Activated CD4-positive, alpha-beta T cell treated with anti-CD3 and anti-CD28 coated beads for 24 hours (primary cell): ENCODE measurements at regions not wholly inside any gene's neighbourhood (a gene's known extent, or its start where the extent isn't known, plus 50 kb on each side); places are given as distances from the start of the nearest gene placed in this dataset.

Experiments
- DNase-seq, 2 donors: peaks; one replicate each; pipeline ENCODE4 v3.0.0-alpha.2; 2020; ENCODE audit warnings: low read depth in 2 of 2

GRCh38 chr2:234640657-234641056 lies 143.8 kb upstream of the ARL4C start:
- no peak for DNase-seq

- no peak for DNase-seq
Measured at GRCh38 chr2:234638966-234639365, 142.1 kb upstream of the ARL4C start.

GRCh38 chr2:234635284-234635683 lies 138.4 kb upstream of the ARL4C start:
- DNase-seq: no peak

- DNase-seq: no peak
Measured at GRCh38 chr2:234633581-234634230, 136.8 kb upstream of the ARL4C start.

- DNase-seq: no peak
Measured at GRCh38 chr2:234632527-234633391, 135.9 kb upstream of the ARL4C start.

- DNase-seq: no peak
Measured at GRCh38 chr2:234631646-234632514, 135.0 kb upstream of the ARL4C start.

- DNase-seq: no peak
Measured at GRCh38 chr2:234630801-234631261, 133.9 kb upstream of the ARL4C start.

GRCh38 chr2:234629596-234629995 lies 132.7 kb upstream of the ARL4C start:
- no peak for DNase-seq

GRCh38 chr2:234628953-234629352 lies 132.1 kb upstream of the ARL4C start:
- no peak for DNase-seq

- no peak for DNase-seq
Measured at GRCh38 chr2:234627308-234627707, 130.4 kb upstream of the ARL4C start.

- DNase-seq: no peak
Measured at GRCh38 chr2:234626566-234627130, 129.8 kb upstream of the ARL4C start.

GRCh38 chr2:234625626-234626250 lies 128.9 kb upstream of the ARL4C start:
- DNase-seq: no peak

GRCh38 chr2:234623521-234623991 lies 126.7 kb upstream of the ARL4C start:
- no peak for DNase-seq

GRCh38 chr2:234621120-234621519 lies 124.2 kb upstream of the ARL4C start:
- no peak for DNase-seq

GRCh38 chr2:234620018-234620417 lies 123.1 kb upstream of the ARL4C start:
- no peak for DNase-seq

- no peak for DNase-seq
Measured at GRCh38 chr2:234615643-234616356, 118.9 kb upstream of the ARL4C start.

GRCh38 chr2:234611209-234611608 lies 114.3 kb upstream of the ARL4C start:
- no peak for DNase-seq

GRCh38 chr2:234608946-234609345 lies 112.1 kb upstream of the ARL4C start:
- DNase-seq: no peak

- DNase-seq: no peak
Measured at GRCh38 chr2:234607691-234608090, 110.8 kb upstream of the ARL4C start.

- no peak for DNase-seq
Measured at GRCh38 chr2:234606896-234607295, 110.0 kb upstream of the ARL4C start.

- DNase-seq: no peak
Measured at GRCh38 chr2:234603619-234604018, 106.7 kb upstream of the ARL4C start.
